HL-60 (cell line): ENCODE measurements at regions not wholly inside any gene's neighbourhood (a gene's known extent, or its start where the extent isn't known, plus 50 kb on each side); places are given as distances from the start of the nearest gene placed in this dataset.

ENCODE experiments used
- DNase-seq, 2 experiments: peaks; one replicate each; pipeline ENCODE4 v3.0.0-alpha.2; 2010 to 2020; ENCODE audit warnings: low read depth in 1 of 2, low spot score in 1 of 2
- H3K27ac ChIP-seq: fragments of 250-450 bp; sonication (Bioruptor Pico); replicated peaks from 2 replicates; pipeline ENCODE4 v1.5.1; 2020; ENCODE audit warnings: mild to moderate bottlenecking, moderate library complexity
- H3K27me3 ChIP-seq: fragments of 250-450 bp; sonication (Bioruptor Pico); 2 replicates; pipeline ENCODE4 v1.5.1; 2021; ENCODE audit warnings: mild to moderate bottlenecking, moderate library complexity; ENCODE audit not compliant: insufficient read depth, poor library complexity, severe bottlenecking
- H3K4me3 ChIP-seq: replicated peaks from 2 replicates; pipeline ENCODE4 v1.5.1; 2011; ENCODE audit warnings: mild to moderate bottlenecking, control low read depth, low read length; ENCODE audit not compliant: insufficient read depth
- GABPA ChIP-seq: IDR thresholded peaks from 2 replicates; pipeline ENCODE4 v1.6.1; 2012; ENCODE audit warnings: low read depth
- POLR2AphosphoS5 ChIP-seq: IDR thresholded peaks from 2 replicates; pipeline ENCODE4 v1.6.1; 2012; ENCODE audit warnings: low read depth
- REST ChIP-seq: IDR thresholded peaks from 2 replicates; pipeline ENCODE4 v1.6.1; 2012; ENCODE audit warnings: low read depth; ENCODE audit not compliant: insufficient replicate concordance
- SPI1 ChIP-seq: IDR thresholded peaks from 2 replicates; pipeline ENCODE4 v1.6.1; 2012; ENCODE audit warnings: low read depth, mild to moderate bottlenecking, borderline replicate concordance
- TF ChIP-seq, protein P1 (sequence below): IDR thresholded peaks from one replicate; pipeline ENCODE4 v1.5.1; 2011; ENCODE audit warnings: low read length, control low read depth, inconsistent platforms; ENCODE audit not compliant: insufficient read depth

GRCh38 chr3:22962244-22962643 lies 240.9 kb upstream of the UBE2E2 start:
- no peak for DNase-seq
- Histone ChIP-seq H3K27ac (no peak overlapping the region), H3K4me3 (no peak overlapping the region), H3K27me3 (no peaks in the 10 kb centered on the region)
- no peak for TF ChIP-seq POLR2AphosphoS5
- TF ChIP-seq GABPA = no peak
- no peak for TF ChIP-seq REST
- TF ChIP-seq, protein P1, sequence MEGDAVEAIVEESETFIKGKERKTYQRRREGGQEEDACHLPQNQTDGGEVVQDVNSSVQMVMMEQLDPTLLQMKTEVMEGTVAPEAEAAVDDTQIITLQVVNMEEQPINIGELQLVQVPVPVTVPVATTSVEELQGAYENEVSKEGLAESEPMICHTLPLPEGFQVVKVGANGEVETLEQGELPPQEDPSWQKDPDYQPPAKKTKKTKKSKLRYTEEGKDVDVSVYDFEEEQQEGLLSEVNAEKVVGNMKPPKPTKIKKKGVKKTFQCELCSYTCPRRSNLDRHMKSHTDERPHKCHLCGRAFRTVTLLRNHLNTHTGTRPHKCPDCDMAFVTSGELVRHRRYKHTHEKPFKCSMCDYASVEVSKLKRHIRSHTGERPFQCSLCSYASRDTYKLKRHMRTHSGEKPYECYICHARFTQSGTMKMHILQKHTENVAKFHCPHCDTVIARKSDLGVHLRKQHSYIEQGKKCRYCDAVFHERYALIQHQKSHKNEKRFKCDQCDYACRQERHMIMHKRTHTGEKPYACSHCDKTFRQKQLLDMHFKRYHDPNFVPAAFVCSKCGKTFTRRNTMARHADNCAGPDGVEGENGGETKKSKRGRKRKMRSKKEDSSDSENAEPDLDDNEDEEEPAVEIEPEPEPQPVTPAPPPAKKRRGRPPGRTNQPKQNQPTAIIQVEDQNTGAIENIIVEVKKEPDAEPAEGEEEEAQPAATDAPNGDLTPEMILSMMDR = no peak
- no peak for TF ChIP-seq SPI1

DNA sequence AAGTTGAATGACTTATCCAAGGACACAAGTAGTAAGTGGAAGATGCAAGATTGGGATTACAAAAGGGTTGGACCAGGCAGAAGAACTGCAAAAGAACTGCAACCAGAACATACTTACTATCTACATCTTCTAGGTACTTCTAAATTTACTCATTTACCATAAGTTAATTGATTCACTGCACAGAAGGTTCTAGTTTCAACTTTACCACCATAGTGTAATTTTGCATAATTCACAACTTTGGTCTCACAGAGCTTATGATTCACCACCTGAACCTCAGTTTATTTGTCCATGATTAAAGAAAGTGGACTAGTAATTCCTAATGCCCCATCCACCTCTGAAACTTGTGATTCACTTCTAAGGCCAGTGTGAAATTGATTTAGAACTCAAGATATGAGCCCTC lies 236.8 kb upstream of the UBE2E2 start:
- no peak for DNase-seq
- no peak overlapping the region for H3K27ac ChIP-seq
- H3K4me3 ChIP-seq = no peak overlapping the region
- H3K27me3 ChIP-seq = no peaks in the 10 kb centered on the region
- TF ChIP-seq, protein P1 = no peak
- TF ChIP-seq GABPA (no peak), POLR2AphosphoS5 (no peak), SPI1 (no peak), REST (no peak)

DNA sequence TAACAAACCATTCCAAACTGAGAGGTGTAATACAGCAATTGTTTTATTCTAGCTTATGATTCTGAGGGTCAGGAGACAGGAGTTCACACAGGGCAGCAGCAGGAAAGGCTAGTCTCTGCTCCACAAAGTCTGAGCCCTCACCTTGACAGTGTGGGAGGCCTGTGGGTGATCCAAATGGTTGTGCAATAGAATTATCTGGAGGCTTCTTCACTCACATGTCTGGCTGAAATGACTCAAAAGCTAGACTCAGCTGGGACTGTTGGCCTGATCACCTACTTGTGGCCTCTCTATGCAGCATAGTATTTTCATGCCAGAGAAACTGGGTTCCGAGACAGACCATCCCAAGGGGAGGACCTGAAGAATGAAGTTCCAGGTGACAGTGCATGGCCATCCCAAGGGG lies 233.9 kb upstream of the UBE2E2 start:
- H3K27ac ChIP-seq = no peak overlapping the region
- H3K27me3 ChIP-seq = no peaks in the 10 kb centered on the region
- no peak overlapping the region for H3K4me3 ChIP-seq
- no peak for TF ChIP-seq POLR2AphosphoS5
- no peak for TF ChIP-seq REST
- no peak for TF ChIP-seq SPI1
- TF ChIP-seq, protein P1 = no peak
- TF ChIP-seq GABPA = no peak
- DNase-seq = no peak
